AG04449 (cell line): ENCODE measurements at regions not wholly inside any gene's neighbourhood (a gene's known extent, or its start where the extent isn't known, plus 50 kb on each side); places are given as distances from the start of the nearest gene placed in this dataset.
"Not testable (repeated sequence)": the region's sequence is repeated elsewhere in the genome, so short reads cannot be mapped to it uniquely, and the experiment has no call there.

Experiments used
- CTCF ChIA-PET: fragments of 350-600 bp; formaldehyde crosslinking; extraction: SDS; loops from one replicate; lab custom pipeline; 2021; ENCODE audit warnings: antibody characterized with exemption; lab: Yijun Ruan, JAX
- POLR2A ChIA-PET: fragments of 400-600, 350-600 bp; formaldehyde crosslinking; extraction: SDS; loops from one replicate; lab custom pipeline; 2020; ENCODE audit warnings: antibody characterized with exemption, inconsistent platforms; lab: Yijun Ruan, JAX
- DNase-seq: peaks from one replicate; pipeline ENCODE4 v3.0.0-alpha.2; 2010; ENCODE audit warnings: low read depth, low spot score
- H3K4me3 ChIP-seq: 2 replicates; pipeline ENCODE4 v1.5.1; 2011; ENCODE audit warnings: low read depth, mild to moderate bottlenecking, control low read depth, low read length
- CTCF ChIP-seq: IDR thresholded peaks from one replicate; pipeline ENCODE4 v1.5.1; 2011; ENCODE audit warnings: mild to moderate bottlenecking, moderate library complexity, low read length, control low read depth, inconsistent platforms; ENCODE audit not compliant: insufficient read depth; ENCODE audit errors: missing control alignments

- CTCF ChIA-PET = no interaction called here
- peak overlapping the region; percentile 16 for H3K4me3 ChIP-seq
- no peak for TF ChIP-seq CTCF
- POLR2A ChIA-PET = no interaction called here
- DNase-seq = no peak
These were observed 97.0 kb upstream of the SNRPN start for GRCh38 chr15:24857763-24858162.

GRCh38 chr15:24858183-24858582 is 96.6 kb upstream of the SNRPN start:
- POLR2A ChIA-PET, CTCF ChIA-PET, H3K4me3 ChIP-seq, DNase-seq: not testable (repeated sequence)

- TF ChIP-seq CTCF = no peak
- CTCF ChIA-PET = no interaction called here
- POLR2A ChIA-PET = no interaction called here
These were observed 95.8 kb upstream of the SNRPN start for GRCh38 chr15:24858737-24859601.

GRCh38 chr15:24861014-24861690 is 93.6 kb upstream of the SNRPN start:
- DNase-seq = no peak
- CTCF ChIA-PET = no interaction called here
- POLR2A ChIA-PET = no interaction called here
- no peak for TF ChIP-seq CTCF
- no peak overlapping the region for H3K4me3 ChIP-seq

More at GRCh38 chr15:24858737-24859601, 95.8 kb upstream of the SNRPN start:
- DNase-seq = no peak
- H3K4me3 ChIP-seq = no peak overlapping the region

- ChIA-PET POLR2A (no interaction called here), CTCF (no interaction called here)
- DNase-seq = no peak
- TF ChIP-seq CTCF = no peak
- no peak overlapping the region for H3K4me3 ChIP-seq
These were observed 91.9 kb upstream of the SNRPN start for GRCh38 chr15:24862726-24863521.

GRCh38 chr15:24865303-24865702 is 89.5 kb upstream of the SNRPN start:
- DNase-seq = no peak
- no peak for TF ChIP-seq CTCF
- ChIA-PET CTCF (no interaction called here), POLR2A (no interaction called here)
- no peak overlapping the region for H3K4me3 ChIP-seq
